Cardiac muscle cell (in vitro differentiated cells and primary cell): ENCODE measurements at regions not wholly inside any gene's neighbourhood (a gene's known extent, or its start where the extent isn't known, plus 50 kb on each side); places are given as distances from the start of the nearest gene placed in this dataset.

Experiments
- DNase-seq, 2 donors: peaks; one replicate each; pipeline versions ENCODE4 v3.0.0 to v3.0.0-alpha.2; 2010 to 2017; ENCODE audit warnings: low read depth in 1 of 2, low spot score in 1 of 2
- H3K27ac ChIP-seq: fragments of 200-600 bp; sonication (generic); 2 replicates; pipeline ENCODE4 v1.5.1; 2016
- H3K27me3 ChIP-seq: fragments of 200-600 bp; sonication (generic); 2 replicates; pipeline ENCODE4 v1.6.0; 2016; ENCODE audit warnings: control low read depth
- H3K36me3 ChIP-seq: fragments of 200-600 bp; sonication (generic); 2 replicates; pipeline ENCODE4 v1.5.1; 2016; ENCODE audit warnings: control low read depth
- H3K4me1 ChIP-seq: fragments of 200-600 bp; sonication (generic); 2 replicates; pipeline ENCODE4 v1.8.1; 2017; ENCODE audit warnings: low read depth, mild to moderate bottlenecking, mixed run types
- H3K4me3 ChIP-seq: fragments of 200-600 bp; sonication (generic); 2 replicates; pipeline ENCODE4 v1.5.1; 2016; ENCODE audit warnings: mild to moderate bottlenecking
- H3K9me3 ChIP-seq: fragments of 200-600 bp; sonication (generic); 2 replicates; pipeline ENCODE4 v1.5.1; 2017; ENCODE audit warnings: low read depth, mild to moderate bottlenecking, control low read depth
- TF ChIP-seq, protein P1 (sequence below): IDR thresholded peaks from 2 replicates; pipeline ENCODE4 v1.5.1; 2012; ENCODE audit warnings: low read depth, mild to moderate bottlenecking, low read length

- Histone ChIP-seq H3K27me3 (no peaks in the 10 kb centered on the region), H3K36me3 (no peaks in the 10 kb centered on the region), H3K4me3 (no peak overlapping the region), H3K27ac (no peak overlapping the region), H3K9me3 (no peaks in the 10 kb centered on the region), H3K4me1 (peaks cover 6% of the 10 kb centered on the region)
- DNase-seq: no peak
- TF ChIP-seq, protein P1, sequence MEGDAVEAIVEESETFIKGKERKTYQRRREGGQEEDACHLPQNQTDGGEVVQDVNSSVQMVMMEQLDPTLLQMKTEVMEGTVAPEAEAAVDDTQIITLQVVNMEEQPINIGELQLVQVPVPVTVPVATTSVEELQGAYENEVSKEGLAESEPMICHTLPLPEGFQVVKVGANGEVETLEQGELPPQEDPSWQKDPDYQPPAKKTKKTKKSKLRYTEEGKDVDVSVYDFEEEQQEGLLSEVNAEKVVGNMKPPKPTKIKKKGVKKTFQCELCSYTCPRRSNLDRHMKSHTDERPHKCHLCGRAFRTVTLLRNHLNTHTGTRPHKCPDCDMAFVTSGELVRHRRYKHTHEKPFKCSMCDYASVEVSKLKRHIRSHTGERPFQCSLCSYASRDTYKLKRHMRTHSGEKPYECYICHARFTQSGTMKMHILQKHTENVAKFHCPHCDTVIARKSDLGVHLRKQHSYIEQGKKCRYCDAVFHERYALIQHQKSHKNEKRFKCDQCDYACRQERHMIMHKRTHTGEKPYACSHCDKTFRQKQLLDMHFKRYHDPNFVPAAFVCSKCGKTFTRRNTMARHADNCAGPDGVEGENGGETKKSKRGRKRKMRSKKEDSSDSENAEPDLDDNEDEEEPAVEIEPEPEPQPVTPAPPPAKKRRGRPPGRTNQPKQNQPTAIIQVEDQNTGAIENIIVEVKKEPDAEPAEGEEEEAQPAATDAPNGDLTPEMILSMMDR: no peak
Measured at GRCh38 chr4:117533501-117533900, 448.1 kb upstream of the TRAM1L1 start.

GRCh38 chr4:117545039-117545438, 459.7 kb upstream of the TRAM1L1 start:
- no peak for DNase-seq
- TF ChIP-seq, protein P1: no peak
- no peaks in the 10 kb centered on the region for H3K4me1 ChIP-seq

DNA sequence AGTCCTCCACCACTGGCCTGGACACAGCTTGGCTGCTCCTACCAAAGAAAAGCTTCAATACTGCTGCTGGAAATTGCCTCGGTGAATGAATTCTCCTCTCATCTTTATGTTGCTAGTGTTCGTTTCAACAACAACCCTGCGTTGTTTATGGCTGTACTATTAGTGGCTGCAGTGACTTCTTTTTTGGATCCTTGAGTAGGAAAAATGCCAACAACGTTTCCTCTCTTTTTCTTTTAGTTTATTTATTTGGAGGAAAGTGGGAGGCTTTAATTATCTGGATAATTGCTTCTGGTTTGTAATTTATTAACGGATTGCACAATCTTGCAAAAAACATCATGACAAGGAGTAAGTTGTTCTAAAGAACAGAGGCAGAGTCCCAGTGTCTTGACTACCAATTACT, 464.1 kb upstream of the TRAM1L1 start:
- H3K27me3 ChIP-seq: no peaks in the 10 kb centered on the region
- H3K27ac ChIP-seq: no peak overlapping the region
- TF ChIP-seq, protein P1: no peak
- no peak for DNase-seq
- no peak overlapping the region for H3K4me3 ChIP-seq
- H3K9me3 ChIP-seq: no peaks in the 10 kb centered on the region
- H3K4me1 ChIP-seq: no peaks in the 10 kb centered on the region
- H3K36me3 ChIP-seq: no peaks in the 10 kb centered on the region

More at GRCh38 chr4:117545039-117545438, 459.7 kb upstream of the TRAM1L1 start:
- H3K4me3 ChIP-seq: no peak overlapping the region
- H3K9me3 ChIP-seq: no peaks in the 10 kb centered on the region
- H3K27me3 ChIP-seq: no peaks in the 10 kb centered on the region
- no peak overlapping the region for H3K27ac ChIP-seq
- H3K36me3 ChIP-seq: no peaks in the 10 kb centered on the region

GRCh38 chr4:117550085-117550484, 464.7 kb upstream of the TRAM1L1 start:
- no peaks in the 10 kb centered on the region for H3K27me3 ChIP-seq
- no peaks in the 10 kb centered on the region for H3K36me3 ChIP-seq
- no peaks in the 10 kb centered on the region for H3K9me3 ChIP-seq
- no peak overlapping the region for H3K4me3 ChIP-seq
- H3K27ac ChIP-seq: no peak overlapping the region
- TF ChIP-seq, protein P1: no peak
- no peaks in the 10 kb centered on the region for H3K4me1 ChIP-seq
- DNase-seq: no peak

GRCh38 chr4:117560329-117560728, 474.0 kb upstream of the NDST3 start:
- H3K4me3 ChIP-seq: no peak overlapping the region
- H3K27ac ChIP-seq: no peak overlapping the region
- no peaks in the 10 kb centered on the region for H3K27me3 ChIP-seq
- DNase-seq: peak in 1 of 2 donors; percentile 6
- TF ChIP-seq, protein P1: no peak
- no peaks in the 10 kb centered on the region for H3K9me3 ChIP-seq
- H3K36me3 ChIP-seq: no peaks in the 10 kb centered on the region
- no peaks in the 10 kb centered on the region for H3K4me1 ChIP-seq

- H3K27me3 ChIP-seq: no peaks in the 10 kb centered on the region
- H3K4me1 ChIP-seq: peaks cover 12% of the 10 kb centered on the region
- TF ChIP-seq, protein P1: no peak
- DNase-seq: no peak
- H3K36me3 ChIP-seq: no peaks in the 10 kb centered on the region
- H3K27ac ChIP-seq: no peak overlapping the region
- H3K4me3 ChIP-seq: no peak overlapping the region
- no peaks in the 10 kb centered on the region for H3K9me3 ChIP-seq
Measured at GRCh38 chr4:117574085-117574484, 460.2 kb upstream of the NDST3 start.
